PFSK-1 (cell line): ENCODE measurements at regions not wholly inside any gene's neighbourhood (a gene's known extent, or its start where the extent isn't known, plus 50 kb on each side); places are given as distances from the start of the nearest gene placed in this dataset.

Source experiments
- POLR2AphosphoS5 ChIP-seq: IDR thresholded peaks from 2 replicates; pipeline ENCODE4 v1.6.1; 2012; ENCODE audit warnings: low read depth, mild to moderate bottlenecking, control low read depth, low read length, moderate library complexity
- SIN3A ChIP-seq: IDR thresholded peaks from 2 replicates; pipeline ENCODE4 v1.6.1; 2012; ENCODE audit warnings: mild to moderate bottlenecking, low read length, moderate library complexity, borderline replicate concordance; ENCODE audit not compliant: insufficient read depth
- TF ChIP-seq, protein P1 (sequence below), 2 experiments: IDR thresholded peaks; 2 replicates each; pipeline versions ENCODE4 v1.6.1 to v1.8.0; 2011 to 2012; ENCODE audit warnings: low read depth in 2 of 2, low read length in 2 of 2, control low read depth in 1 of 2, inconsistent platforms in 1 of 2, mild to moderate bottlenecking in 1 of 2, moderate library complexity in 1 of 2; ENCODE audit not compliant: insufficient read depth in 1 of 2

DNA sequence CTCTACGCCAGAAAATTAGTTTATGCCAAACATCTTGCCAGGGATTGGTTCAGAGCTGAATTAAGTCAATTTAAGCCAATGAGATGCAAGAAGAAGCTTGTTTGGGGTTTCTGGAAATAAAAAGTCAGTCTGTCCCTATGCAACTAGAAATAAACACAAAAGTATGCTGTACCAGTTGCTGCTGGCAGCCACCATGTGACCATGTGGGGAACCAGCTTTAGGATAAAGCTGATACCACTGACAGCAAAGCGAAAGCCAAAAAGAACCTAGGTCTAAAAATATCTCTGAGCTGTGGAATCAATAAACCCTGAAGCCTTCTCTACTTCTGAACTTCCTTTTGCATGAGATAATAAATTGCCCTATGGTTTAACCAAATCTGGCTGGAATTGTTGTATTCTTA is 181.8 kb upstream of the PARD3B start:
- TF ChIP-seq SIN3A: no peak
- TF ChIP-seq POLR2AphosphoS5: no peak
- TF ChIP-seq, protein P1, sequence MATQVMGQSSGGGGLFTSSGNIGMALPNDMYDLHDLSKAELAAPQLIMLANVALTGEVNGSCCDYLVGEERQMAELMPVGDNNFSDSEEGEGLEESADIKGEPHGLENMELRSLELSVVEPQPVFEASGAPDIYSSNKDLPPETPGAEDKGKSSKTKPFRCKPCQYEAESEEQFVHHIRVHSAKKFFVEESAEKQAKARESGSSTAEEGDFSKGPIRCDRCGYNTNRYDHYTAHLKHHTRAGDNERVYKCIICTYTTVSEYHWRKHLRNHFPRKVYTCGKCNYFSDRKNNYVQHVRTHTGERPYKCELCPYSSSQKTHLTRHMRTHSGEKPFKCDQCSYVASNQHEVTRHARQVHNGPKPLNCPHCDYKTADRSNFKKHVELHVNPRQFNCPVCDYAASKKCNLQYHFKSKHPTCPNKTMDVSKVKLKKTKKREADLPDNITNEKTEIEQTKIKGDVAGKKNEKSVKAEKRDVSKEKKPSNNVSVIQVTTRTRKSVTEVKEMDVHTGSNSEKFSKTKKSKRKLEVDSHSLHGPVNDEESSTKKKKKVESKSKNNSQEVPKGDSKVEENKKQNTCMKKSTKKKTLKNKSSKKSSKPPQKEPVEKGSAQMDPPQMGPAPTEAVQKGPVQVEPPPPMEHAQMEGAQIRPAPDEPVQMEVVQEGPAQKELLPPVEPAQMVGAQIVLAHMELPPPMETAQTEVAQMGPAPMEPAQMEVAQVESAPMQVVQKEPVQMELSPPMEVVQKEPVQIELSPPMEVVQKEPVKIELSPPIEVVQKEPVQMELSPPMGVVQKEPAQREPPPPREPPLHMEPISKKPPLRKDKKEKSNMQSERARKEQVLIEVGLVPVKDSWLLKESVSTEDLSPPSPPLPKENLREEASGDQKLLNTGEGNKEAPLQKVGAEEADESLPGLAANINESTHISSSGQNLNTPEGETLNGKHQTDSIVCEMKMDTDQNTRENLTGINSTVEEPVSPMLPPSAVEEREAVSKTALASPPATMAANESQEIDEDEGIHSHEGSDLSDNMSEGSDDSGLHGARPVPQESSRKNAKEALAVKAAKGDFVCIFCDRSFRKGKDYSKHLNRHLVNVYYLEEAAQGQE (IDR thresholded peaks at IDR 0.05; ENCODE audit: insufficient read depth in 1 of 2, low read depth in 2 of 2, low read length in 2 of 2): no peak
